ENCODE measurements at regions not wholly inside any gene's neighbourhood (a gene's known extent, or its start where the extent isn't known, plus 50 kb on each side); places are given as distances from the start of the nearest gene placed in this dataset.

- Histone ChIP-seq H3K36me3 (ENCODE audit: control insufficient read depth, insufficient read depth, low read length) (no peaks in the 10 kb centered on the region), H3K9ac (ENCODE audit: extremely low read depth, low read length, poor library complexity, severe bottlenecking) (no peak overlapping the region), H3K9me3 (ENCODE audit: control insufficient read depth, low read length) (no peaks in the 10 kb centered on the region), H3K27ac (ENCODE audit: low read depth, low read length) (peak overlapping the region; percentile 26), H3K27me3 (ENCODE audit: control insufficient read depth, insufficient read depth, low read length, poor library complexity, severe bottlenecking) (no peaks in the 10 kb centered on the region), H3K4me1 (ENCODE audit: control insufficient read depth, insufficient read depth, low read length) (no peaks in the 10 kb centered on the region), H3K4me3 (ENCODE audit: low read length) (no peak overlapping the region)
- Mint-ChIP-seq H3K36me3 (ENCODE audit: low read depth) (no peaks in the 10 kb centered on the region), H3K27ac (peak overlapping the region; percentile 32), H3K9me3 (no peaks in the 10 kb centered on the region), H3K4me3 (no peak overlapping the region), H3K27me3 (ENCODE audit: insufficient read depth) (no peaks in the 10 kb centered on the region), H3K4me1 (peaks cover 12% of the 10 kb centered on the region)
- 0 to 24% methylated on average over 2 of the region's 2 CpGs for WGBS, 2 experiments (ENCODE audit: insufficient coverage in 1 of 2, insufficient read length in 1 of 2)
- TF ChIP-seq CTCF (conservative IDR thresholded peaks at IDR 0.05) = no peak
- no peak for DNase-seq
These were observed 113.2 kb downstream of the CDC14C start for GRCh38 chr7:49037346-49038210.

GRCh38 chr7:49038821-49039358 lies 114.5 kb downstream of the CDC14C start:
- Histone ChIP-seq H3K4me1 (ENCODE audit: control insufficient read depth, insufficient read depth, low read length) (no peaks in the 10 kb centered on the region), H3K36me3 (ENCODE audit: control insufficient read depth, insufficient read depth, low read length) (no peaks in the 10 kb centered on the region), H3K27me3 (ENCODE audit: control insufficient read depth, insufficient read depth, low read length, poor library complexity, severe bottlenecking) (no peaks in the 10 kb centered on the region), H3K27ac (ENCODE audit: low read depth, low read length) (no peak overlapping the region), H3K9me3 (ENCODE audit: control insufficient read depth, low read length) (no peaks in the 10 kb centered on the region), H3K9ac (ENCODE audit: extremely low read depth, low read length, poor library complexity, severe bottlenecking) (no peak overlapping the region), H3K4me3 (ENCODE audit: low read length) (no peak overlapping the region)
- DNase-seq = no peak
- Mint-ChIP-seq H3K36me3 (ENCODE audit: low read depth) (no peaks in the 10 kb centered on the region), H3K4me3 (no peak overlapping the region), H3K4me1 (peaks cover 12% of the 10 kb centered on the region), H3K9me3 (no peaks in the 10 kb centered on the region), H3K27me3 (ENCODE audit: insufficient read depth) (no peaks in the 10 kb centered on the region), H3K27ac (no peak overlapping the region)
- no peak for TF ChIP-seq CTCF (conservative IDR thresholded peaks at IDR 0.05)
- WGBS, 2 experiments (ENCODE audit: insufficient coverage in 1 of 2, insufficient read length in 1 of 2) = 86 to 90% methylated on average over 1 of the region's 1 CpG

- 97 to 100% methylated on average over 2 to 3 of the region's 3 CpGs for WGBS, 2 experiments (ENCODE audit: insufficient coverage in 1 of 2, insufficient read length in 1 of 2)
These were observed 136.4 kb downstream of the CDC14C start for GRCh38 chr7:49060743-49061142.

More at GRCh38 chr7:49060743-49061142, 136.4 kb downstream of the CDC14C start:
- Histone ChIP-seq H3K4me3 (ENCODE audit: low read length) (no peak overlapping the region), H3K27ac (ENCODE audit: low read depth, low read length) (no peak overlapping the region), H3K27me3 (ENCODE audit: control insufficient read depth, insufficient read depth, low read length, poor library complexity, severe bottlenecking) (no peaks in the 10 kb centered on the region), H3K4me1 (ENCODE audit: control insufficient read depth, insufficient read depth, low read length) (no peaks in the 10 kb centered on the region), H3K9me3 (ENCODE audit: control insufficient read depth, low read length) (no peaks in the 10 kb centered on the region), H3K36me3 (ENCODE audit: control insufficient read depth, insufficient read depth, low read length) (no peaks in the 10 kb centered on the region), H3K9ac (ENCODE audit: extremely low read depth, low read length, poor library complexity, severe bottlenecking) (no peak overlapping the region)
- DNase-seq = no peak
- no peaks in the 10 kb centered on the region for H3K4me1 Mint-ChIP-seq
- no peaks in the 10 kb centered on the region for H3K27me3 Mint-ChIP-seq (ENCODE audit: insufficient read depth)
- no peaks in the 10 kb centered on the region for H3K36me3 Mint-ChIP-seq (ENCODE audit: low read depth)
- no peak overlapping the region for H3K27ac Mint-ChIP-seq
- no peak for TF ChIP-seq CTCF (conservative IDR thresholded peaks at IDR 0.05)
- no peak overlapping the region for H3K4me3 Mint-ChIP-seq
- H3K9me3 Mint-ChIP-seq = peaks cover 12% of the 10 kb centered on the region
